K562 (cell line): ENCODE measurements at regions not wholly inside any gene's neighbourhood (a gene's known extent, or its start where the extent isn't known, plus 50 kb on each side); places are given as distances from the start of the nearest gene placed in this dataset.
"Not testable (repeated sequence)": the region's sequence is repeated elsewhere in the genome, so short reads cannot be mapped to it uniquely, and the experiment has no call there.

Experiments
- ATAC-seq: fragments of 200-7000 bp; cut with Tn5 transposase; 3 replicates; pipeline ENCODE4 v1.9.1; 2020; ENCODE audit warnings: moderate library complexity
- BruUV-seq: library from RNA; stranded (reverse); fragments of 400-500 nt; replicated peaks from 2 replicates; lab custom pipeline; 2021; lab: Mats Ljungman, UMichigan
- CTCF ChIA-PET: fragments of 300-600 bp; formaldehyde crosslinking; extraction: SDS; loops from one replicate; lab custom pipeline; 2021; ENCODE audit warnings: low intra/inter-chr PET ratio; lab: Yijun Ruan, JAX
- POLR2A ChIA-PET: fragments of 300-600, 350-650 bp; sonication (Branson Sonifier 250); formaldehyde crosslinking; extraction: SDS; loops from one replicate; lab custom pipeline; 2021; ENCODE audit warnings: antibody characterized with exemption, inconsistent platforms; lab: Yijun Ruan, JAX
- DNase-seq, 4 experiments: peaks; one replicate each; pipeline versions ENCODE4 v3.0.0 to v3.0.0-alpha.2; 2011 to 2018; ENCODE audit warnings: low spot score in 3 of 4, mixed read lengths in 3 of 4; ENCODE audit errors: extremely low read depth in 1 of 4
- FAIRE-seq: peaks from 2 replicates; lab custom pipeline; 2011; peaks lifted over from hg19 to GRCh38; lab: Jason Lieb, UNC
- H2AFZ ChIP-seq: 2 replicates; pipeline ENCODE4 v1.6.0; 2011; ENCODE audit warnings: low read depth, low read length, control low read depth, inconsistent platforms
- H3K27ac ChIP-seq: fragments of 200-600 bp; 3 replicates; pipeline ENCODE4 v1.8.0; 2011; ENCODE audit warnings: low read depth, mild to moderate bottlenecking, control low read depth, inconsistent platforms, low read length, moderate library complexity, mixed read lengths; ENCODE audit errors: extremely low read depth
- H3K27me3 ChIP-seq, 2 experiments: fragments of 300-600 bp in 1 of 2; 2 replicates in 1 of 2; 3 replicates in 1 of 2; pipeline versions ENCODE4 v1.6.0 to v1.8.0; 2011; ENCODE audit warnings: inconsistent platforms in 2 of 2, low read length in 2 of 2, mild to moderate bottlenecking in 1 of 2, mixed read lengths in 1 of 2, moderate library complexity in 1 of 2; ENCODE audit not compliant: control insufficient read depth in 2 of 2, insufficient read depth in 2 of 2
- H3K36me3 ChIP-seq: fragments of 300-600 bp; 3 replicates; pipeline ENCODE4 v1.8.0; 2011; ENCODE audit warnings: mild to moderate bottlenecking, low read length, inconsistent platforms; ENCODE audit not compliant: control insufficient read depth, insufficient read depth
- H3K4me1 ChIP-seq, 2 experiments: fragments of 200-600 bp in 1 of 2; replicated peaks in 1 of 2; 2 replicates in 1 of 2; 3 replicates in 1 of 2; pipeline versions ENCODE4 v1.5.1 to v1.8.0; 2011; ENCODE audit warnings: inconsistent platforms in 2 of 2, low read length in 2 of 2, mild to moderate bottlenecking in 1 of 2, mixed read lengths in 1 of 2, moderate library complexity in 1 of 2; ENCODE audit not compliant: control insufficient read depth in 2 of 2, insufficient read depth in 2 of 2
- H3K4me2 ChIP-seq: 2 replicates; pipeline ENCODE4 v1.6.1; 2011; ENCODE audit warnings: low read length, control low read depth, inconsistent platforms, mixed read lengths; ENCODE audit not compliant: insufficient read depth
- H3K4me3 ChIP-seq: fragments of 200-600 bp; sonication (generic), shearing (Covaris generic); 2 replicates; pipeline ENCODE4 v1.5.1; 2016; ENCODE audit warnings: control low read depth, inconsistent platforms
- H3K79me2 ChIP-seq: fragments of 200-600 bp; 3 replicates; pipeline ENCODE4 v1.8.0; 2011; ENCODE audit warnings: low read length, inconsistent platforms; ENCODE audit not compliant: control insufficient read depth, insufficient read depth
- H3K9ac ChIP-seq, 2 experiments: 2 replicates each; pipeline versions ENCODE4 v1.6.0 to v1.6.1; 2011; ENCODE audit warnings: low read depth in 2 of 2, low read length in 2 of 2, control low read depth in 1 of 2, inconsistent platforms in 1 of 2, mild to moderate bottlenecking in 1 of 2, mixed read lengths in 1 of 2; ENCODE audit not compliant: insufficient read depth in 1 of 2
- H3K9me1 ChIP-seq: one replicate; pipeline ENCODE4 v1.6.0; 2011; ENCODE audit warnings: inconsistent platforms, mild to moderate bottlenecking, low read length, moderate library complexity; ENCODE audit not compliant: control insufficient read depth, insufficient read depth
- H3K9me3 ChIP-seq: replicated peaks from 2 replicates; pipeline ENCODE4 v1.5.1; 2011; ENCODE audit warnings: low read depth, low read length, inconsistent platforms; ENCODE audit not compliant: control insufficient read depth, insufficient read depth
- H4K20me1 ChIP-seq: replicated peaks from 2 replicates; pipeline ENCODE4 v1.6.1; 2011; ENCODE audit warnings: low read length, inconsistent platforms, mixed read lengths; ENCODE audit not compliant: control insufficient read depth, insufficient read depth
- SAFB2 ChIP-seq: fragments of 200-400 bp; formaldehyde crosslinking; IDR thresholded peaks from 2 replicates; pipeline ENCODE4 v1.6.1; 2018; ENCODE audit warnings: borderline replicate concordance, low read length, low read depth, moderate library complexity; ENCODE audit not compliant: severe bottlenecking
- TAF9B ChIP-seq: fragments of 450-650 bp; IDR thresholded peaks from 2 replicates; pipeline ENCODE4 v1.6.1; 2018; ENCODE audit warnings: mild to moderate bottlenecking; ENCODE audit not compliant: partially characterized antibody
- ZNF124 ChIP-seq: sonication (generic); formaldehyde crosslinking; IDR thresholded peaks from 2 replicates; pipeline ENCODE4 v1.8.1; 2022; ENCODE audit warnings: missing genetic modification reagents
- WGBS: fragments of 100-300 bp; shearing (Covaris generic); methylation state at CpG from one replicate; pipeline ENCODE4 v1.1.6; 2016; ENCODE audit warnings: low coverage, mixed read lengths; ENCODE audit not compliant: insufficient coverage; ENCODE audit errors: missing lambda C conversion rate; 5-methylcytosine and 5-hydroxymethylcytosine counted together
- in situ Hi-C: fragments of 300-500 bp; cut with MboI; formaldehyde crosslinking; loops from 4 replicates; pipeline ENCODE4 v1.15.0; 2018; ENCODE audit warnings: inconsistent platforms, mixed read lengths
- intact Hi-C: fragments of 100-400 bp; cut with micrococcal nuclease; formaldehyde crosslinking; loops from 2 replicates; pipeline ENCODE4 v1.14.2; 2022
- TF ChIP-seq, protein P1 (sequence below): fragments of 250-450 bp; sonication (Bioruptor Pico); IDR thresholded peaks from 2 replicates; pipeline ENCODE4 v1.8.0; 2021; ENCODE audit warnings: moderate library complexity, mild to moderate bottlenecking, inconsistent platforms

DNA sequence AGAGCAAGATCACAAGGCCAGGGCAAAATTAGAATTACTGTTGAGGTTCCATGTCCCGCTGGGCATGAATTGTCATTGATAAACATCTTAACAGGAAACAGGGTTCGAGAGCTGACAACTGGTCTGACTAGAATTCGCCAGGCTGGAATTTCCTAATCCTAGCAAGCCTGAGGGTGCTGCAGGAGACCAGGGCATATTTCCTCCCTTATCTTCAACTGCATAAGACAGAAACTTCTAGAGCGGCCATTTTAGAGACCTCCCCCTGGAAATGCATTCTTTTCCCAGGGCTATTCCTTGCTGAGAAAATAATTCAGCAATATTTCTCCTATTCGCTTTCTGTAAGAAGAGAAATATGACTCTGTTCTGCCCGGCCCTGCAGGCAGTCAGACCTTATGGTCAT, 158.6 kb upstream of the CCN2 start:
- CTCF ChIA-PET, result not testable (repeated sequence)

GRCh38 chr6:132107896-132108295, 156.7 kb upstream of the CCN2 start:
- Histone ChIP-seq H3K79me2 (no peaks in the 10 kb centered on the region), H3K27me3 (no peaks in the 10 kb centered on the region), H3K4me3 (no peak overlapping the region), H4K20me1 (no peaks in the 10 kb centered on the region), H3K4me2 (no peak overlapping the region), H3K9me3 (no peaks in the 10 kb centered on the region; the same call in 1 of the 2 replicates), H3K9me1 (no peaks in the 10 kb centered on the region), H3K27ac (no peak overlapping the region), H3K4me1 (no peaks in the 10 kb centered on the region), H3K9ac (no peak overlapping the region), H2AFZ (no peak overlapping the region), H3K36me3 (no peaks in the 10 kb centered on the region)
- TF ChIP-seq, protein P1, sequence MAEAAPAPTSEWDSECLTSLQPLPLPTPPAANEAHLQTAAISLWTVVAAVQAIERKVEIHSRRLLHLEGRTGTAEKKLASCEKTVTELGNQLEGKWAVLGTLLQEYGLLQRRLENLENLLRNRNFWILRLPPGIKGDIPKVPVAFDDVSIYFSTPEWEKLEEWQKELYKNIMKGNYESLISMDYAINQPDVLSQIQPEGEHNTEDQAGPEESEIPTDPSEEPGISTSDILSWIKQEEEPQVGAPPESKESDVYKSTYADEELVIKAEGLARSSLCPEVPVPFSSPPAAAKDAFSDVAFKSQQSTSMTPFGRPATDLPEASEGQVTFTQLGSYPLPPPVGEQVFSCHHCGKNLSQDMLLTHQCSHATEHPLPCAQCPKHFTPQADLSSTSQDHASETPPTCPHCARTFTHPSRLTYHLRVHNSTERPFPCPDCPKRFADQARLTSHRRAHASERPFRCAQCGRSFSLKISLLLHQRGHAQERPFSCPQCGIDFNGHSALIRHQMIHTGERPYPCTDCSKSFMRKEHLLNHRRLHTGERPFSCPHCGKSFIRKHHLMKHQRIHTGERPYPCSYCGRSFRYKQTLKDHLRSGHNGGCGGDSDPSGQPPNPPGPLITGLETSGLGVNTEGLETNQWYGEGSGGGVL (CRISPR knock-in tag), result no peak
- TF ChIP-seq SAFB2 (no peak), ZNF124 (CRISPR knock-in tag) (no peak), TAF9B (no peak)
- WGBS, result 0% methylated on average over 2 of the region's 2 CpGs
- FAIRE-seq (no peak), DNase-seq (no peak), ATAC-seq (no peak)
- BruUV-seq, result no TSS peak
- intact Hi-C loops, result no loop called here
- POLR2A ChIA-PET, result no interaction called here
- in situ Hi-C loops, result no loop called here
- CTCF ChIA-PET, result no interaction called here

More for the DNA sequence above, 158.6 kb upstream of the CCN2 start:
- H3K9me1 ChIP-seq, H3K79me2 ChIP-seq, H3K27me3 ChIP-seq, H3K36me3 ChIP-seq, H3K4me1 ChIP-seq, POLR2A ChIA-PET, H3K9me3 ChIP-seq, intact Hi-C loops, FAIRE-seq, H3K4me2 ChIP-seq, H4K20me1 ChIP-seq, ATAC-seq, BruUV-seq, H3K9ac ChIP-seq, H2AFZ ChIP-seq, H3K4me3 ChIP-seq, in situ Hi-C loops, H3K27ac ChIP-seq: not testable (repeated sequence)
- peak in 1 of 4 experiments; percentile 2 for DNase-seq
- 1% methylated on average over 6 of the region's 6 CpGs for WGBS
